HepG2 (cell line): ENCODE measurements at regions not wholly inside any gene's neighbourhood (a gene's known extent, or its start where the extent isn't known, plus 50 kb on each side); places are given as distances from the start of the nearest gene placed in this dataset.

Source experiments
- ATAC-seq: fragments of 200-7000 bp; cut with Tn5 transposase; 3 replicates; pipeline ENCODE4 v1.9.1; 2020; ENCODE audit warnings: mild to moderate bottlenecking, moderate library complexity
- BruUV-seq: library from RNA; stranded (reverse); fragments of 400-500 nt; replicated peaks from 2 replicates; lab custom pipeline; 2021; lab: Mats Ljungman, UMichigan
- CTCF ChIA-PET: fragments of 300-600 bp; formaldehyde crosslinking; extraction: SDS; loops from one replicate; lab custom pipeline; 2021; ENCODE audit warnings: low total read pairs, inconsistent platforms, low intra/inter-chr PET ratio; lab: Yijun Ruan, JAX
- POLR2A ChIA-PET: fragments of 350-600 bp; sonication (Branson Sonifier 250); formaldehyde crosslinking; loops from one replicate; lab custom pipeline; 2020; ENCODE audit warnings: antibody characterized with exemption, inconsistent platforms; lab: Yijun Ruan, JAX
- DNase-seq: peaks from one replicate; pipeline ENCODE4 v3.0.0-alpha.2; 2015; ENCODE audit warnings: low spot score
- FAIRE-seq: peaks from 3 replicates; lab custom pipeline; 2011; peaks lifted over from hg19 to GRCh38; lab: Jason Lieb, UNC
- H2AFZ ChIP-seq: one replicate; pipeline ENCODE4 v1.6.1; 2011; ENCODE audit warnings: low read length, inconsistent platforms
- H3K27ac ChIP-seq: fragments of 300-600 bp; 3 replicates; pipeline ENCODE4 v1.8.0; 2011; ENCODE audit warnings: mixed run types, mild to moderate bottlenecking, mixed read lengths, low read length, inconsistent platforms; ENCODE audit not compliant: insufficient read depth; ENCODE audit errors: extremely low read length
- H3K27me3 ChIP-seq, 2 experiments: fragments of 200-600 bp in 1 of 2; 2 replicates in 1 of 2; 3 replicates in 1 of 2; pipeline versions ENCODE4 v1.6.0 to v1.8.0; 2011; ENCODE audit warnings: low read length in 2 of 2, mild to moderate bottlenecking in 2 of 2, moderate library complexity in 2 of 2, inconsistent platforms in 1 of 2; ENCODE audit not compliant: insufficient read depth in 2 of 2, control insufficient read depth in 1 of 2
- H3K36me3 ChIP-seq, 2 experiments: fragments of 200-600 bp in 1 of 2; replicated peaks in 1 of 2; 2 replicates in 1 of 2; 3 replicates in 1 of 2; pipeline versions ENCODE4 v1.5.1 to v1.8.0; 2011; ENCODE audit warnings: low read length in 2 of 2, inconsistent platforms in 1 of 2; ENCODE audit not compliant: insufficient read depth in 2 of 2, control insufficient read depth in 1 of 2
- H3K4me1 ChIP-seq: 2 replicates; pipeline ENCODE4 v1.5.1; 2012; ENCODE audit warnings: low read length, inconsistent platforms; ENCODE audit not compliant: insufficient read depth
- H3K4me2 ChIP-seq: 2 replicates; pipeline ENCODE4 v1.6.0; 2011; ENCODE audit warnings: low read depth, low read length, inconsistent platforms
- H3K4me3 ChIP-seq, 3 experiments: fragments of 200-600 bp in 1 of 3; sonication (generic), shearing (Covaris generic) in 1 of 3; replicated peaks in 1 of 3; 2 replicates each; pipeline ENCODE4 v1.5.1; 2011 to 2016; ENCODE audit warnings: low read length in 3 of 3, inconsistent platforms in 2 of 3, low read depth in 2 of 3, mild to moderate bottlenecking in 2 of 3, control low read depth in 1 of 3, mixed read lengths in 1 of 3; ENCODE audit not compliant: insufficient read depth in 1 of 3
- H3K79me2 ChIP-seq: one replicate; pipeline ENCODE4 v1.6.1; 2011; ENCODE audit warnings: low read length, inconsistent platforms; ENCODE audit not compliant: insufficient read depth
- H3K9ac ChIP-seq: 2 replicates; pipeline ENCODE4 v1.6.0; 2011; ENCODE audit warnings: mild to moderate bottlenecking, low read depth, low read length, inconsistent platforms; ENCODE audit not compliant: insufficient read depth
- H3K9me3 ChIP-seq: 2 replicates; pipeline ENCODE4 v1.5.1; 2012; ENCODE audit warnings: mild to moderate bottlenecking, low read length
- H4K20me1 ChIP-seq: 2 replicates; pipeline ENCODE4 v1.6.0; 2011; ENCODE audit warnings: inconsistent platforms, mild to moderate bottlenecking, low read length, moderate library complexity; ENCODE audit not compliant: insufficient read depth
- DNMT1 ChIP-seq: sonication (generic); formaldehyde crosslinking; IDR thresholded peaks from 2 replicates; pipeline ENCODE4 v1.5.1; 2020; ENCODE audit warnings: mild to moderate bottlenecking, missing genetic modification reagents
- GTF2F1 ChIP-seq: fragments of 150-350 bp; IDR thresholded peaks from 2 replicates; pipeline ENCODE4 v1.6.1; 2014; ENCODE audit warnings: low read length
- IKZF1 ChIP-seq: fragments of 450-650 bp; IDR thresholded peaks from 2 replicates; pipeline ENCODE4 v1.7.1; 2016
- MIER3 ChIP-seq: IDR thresholded peaks from 2 replicates; pipeline ENCODE4 v1.6.1; 2016; ENCODE audit warnings: missing compliant biosample characterization, borderline replicate concordance
- NFIB ChIP-seq: sonication (generic); formaldehyde crosslinking; IDR thresholded peaks from 2 replicates; pipeline ENCODE4 v1.9.0; 2021; ENCODE audit warnings: missing genetic modification reagents, mild to moderate bottlenecking, borderline replicate concordance
- NONO ChIP-seq, 2 experiments: fragments of 450-650 bp in 1 of 2; sonication (generic) in 1 of 2; formaldehyde crosslinking in 1 of 2; IDR thresholded peaks in 1 of 2; conservative IDR thresholded peaks in 1 of 2; 2 replicates each; pipeline versions ENCODE4 v1.6.1 to v1.8.0; 2017 to 2022; ENCODE audit warnings: mild to moderate bottlenecking in 1 of 2, missing genetic modification reagents in 1 of 2, moderate library complexity in 1 of 2
- SAP130 ChIP-seq: IDR thresholded peaks from 2 replicates; pipeline ENCODE4 v1.6.1; 2016; ENCODE audit warnings: low read depth
- TARDBP ChIP-seq: sonication (generic); formaldehyde crosslinking; IDR thresholded peaks from 2 replicates; pipeline ENCODE4 v1.8.0; 2022; ENCODE audit warnings: mild to moderate bottlenecking, missing genetic modification reagents
- ZNF512B ChIP-seq: sonication (generic); formaldehyde crosslinking; IDR thresholded peaks from 2 replicates; pipeline ENCODE4 v1.5.1; 2020; ENCODE audit warnings: missing genetic modification reagents, mild to moderate bottlenecking, borderline replicate concordance
- ZNF777 ChIP-seq: sonication (generic); formaldehyde crosslinking; IDR thresholded peaks from 2 replicates; pipeline ENCODE4 v1.4.0; 2020; ENCODE audit warnings: missing genetic modification reagents
- whole genome bisulfite sequencing: methylation state at CpG from one replicate; pipeline ENCODE4 v1.1.6; 2017; ENCODE audit warnings: low lambda C conversion rate; 5-methylcytosine and 5-hydroxymethylcytosine counted together
- in situ Hi-C: cut with HindIII; loops from 2 replicates; pipeline ENCODE4 v1.10.0; 2017; ENCODE audit warnings: low pct_unique_long_range_greater_than_20kb; ENCODE audit not compliant: extremely low pct_ligation_motif_present
- intact Hi-C: fragments of 100-400 bp; cut with micrococcal nuclease; formaldehyde crosslinking; loops from one replicate; pipeline ENCODE4 v1.10.0; 2022; ENCODE audit not compliant: unreplicated experiment
- TF ChIP-seq, protein P1 (sequence below): sonication (generic); formaldehyde crosslinking; IDR thresholded peaks from 2 replicates; pipeline ENCODE4 v1.4.0; 2020; ENCODE audit warnings: missing genetic modification reagents; ENCODE audit errors: not compliant biosample characterization

DNA sequence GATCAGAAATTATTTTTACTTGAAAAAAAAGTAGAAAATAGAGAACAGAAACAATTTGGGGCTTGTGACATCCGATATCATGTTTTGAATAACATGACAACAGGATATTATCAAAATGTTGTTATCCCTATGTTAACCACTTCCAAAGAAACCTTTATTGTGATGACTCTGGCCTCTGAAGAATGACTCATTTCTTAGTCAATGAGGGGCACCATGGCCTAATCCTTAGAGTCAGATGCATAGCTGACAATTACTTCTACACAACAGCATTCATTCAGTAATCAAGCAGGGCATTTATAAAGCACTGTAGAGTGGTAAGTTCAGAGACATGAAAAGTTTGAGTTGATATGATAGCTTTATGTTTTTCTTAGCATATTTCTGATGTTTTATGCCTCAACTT, 703.0 kb downstream of the RNF144A start:
- no peaks in the 10 kb centered on the region for H3K79me2 ChIP-seq
- no peak for ATAC-seq
- no peaks in the 10 kb centered on the region for H3K36me3 ChIP-seq
- no peak for TF ChIP-seq IKZF1
- no peak for TF ChIP-seq NFIB (CRISPR knock-in tag)
- TF ChIP-seq TARDBP (CRISPR knock-in tag): no peak
- no peak overlapping the region for H2AFZ ChIP-seq
- H4K20me1 ChIP-seq: no peaks in the 10 kb centered on the region
- H3K4me1 ChIP-seq: no peaks in the 10 kb centered on the region
- no peak overlapping the region for H3K27ac ChIP-seq
- CTCF ChIA-PET: no interaction called here
- WGBS: 0% methylated on average over 1 of the region's 1 CpG
- no peak overlapping the region for H3K9ac ChIP-seq
- DNase-seq: no peak
- H3K4me3 ChIP-seq: no peak overlapping the region
- no peaks in the 10 kb centered on the region for H3K27me3 ChIP-seq
- FAIRE-seq: no peak
- H3K4me2 ChIP-seq: no peak overlapping the region
- intact Hi-C loops (no loop called here), in situ Hi-C loops (no loop called here)
- POLR2A ChIA-PET: no interaction called here
- no peaks in the 10 kb centered on the region for H3K9me3 ChIP-seq
- BruUV-seq: no TSS peak

DNA sequence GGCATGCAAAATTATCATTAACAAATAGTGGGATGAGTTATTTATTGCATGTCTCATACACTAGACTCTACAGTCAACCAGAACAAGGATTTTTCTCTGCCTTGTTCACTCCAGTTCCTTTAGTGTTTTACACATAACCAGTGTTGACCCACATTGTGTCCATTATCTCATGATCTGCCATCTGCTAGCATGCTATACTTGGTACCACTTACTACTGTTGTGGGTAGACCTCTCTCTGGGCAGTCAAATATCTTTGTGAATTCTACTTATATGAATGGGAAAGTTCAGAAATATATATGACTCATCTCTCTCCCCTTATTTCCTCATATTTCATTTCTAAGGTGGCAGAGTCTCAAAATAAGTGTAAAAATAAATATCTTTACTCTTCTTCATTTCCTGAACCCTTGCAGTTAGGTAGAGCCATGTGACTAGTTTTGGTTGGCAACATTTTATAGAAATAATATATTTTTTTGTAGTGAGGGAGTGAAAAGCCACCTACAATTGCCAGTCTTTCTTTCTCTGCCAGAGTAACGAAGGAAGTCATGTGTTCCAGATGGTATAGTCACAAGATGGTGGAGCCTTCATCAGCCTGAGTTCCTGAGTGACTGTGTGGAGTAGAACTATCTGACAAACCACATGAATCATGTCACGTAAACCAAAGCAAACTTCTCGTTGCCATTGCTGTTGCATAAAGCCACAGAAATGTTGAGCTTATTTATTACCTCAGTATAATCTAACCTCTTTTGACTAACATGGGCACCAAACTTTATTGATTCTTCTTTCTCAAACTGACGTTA, 704.0 kb downstream of the RNF144A start:
- intact Hi-C loops (no loop called here), in situ Hi-C loops (no loop called here)
- Histone ChIP-seq H3K36me3 (no peaks in the 10 kb centered on the region), H3K27ac (no peak overlapping the region), H3K9ac (no peak overlapping the region), H3K4me2 (no peak overlapping the region), H4K20me1 (no peaks in the 10 kb centered on the region), H3K4me3 (no peak overlapping the region), H3K9me3 (no peaks in the 10 kb centered on the region), H3K79me2 (no peaks in the 10 kb centered on the region), H3K27me3 (no peaks in the 10 kb centered on the region), H2AFZ (no peak overlapping the region), H3K4me1 (no peaks in the 10 kb centered on the region)
- WGBS: 14% methylated on average over 4 of the region's 4 CpGs
- ChIA-PET CTCF (no interaction called here), POLR2A (no interaction called here)
- FAIRE-seq (no peak), ATAC-seq (no peak), DNase-seq (no peak)
- TF ChIP-seq NONO (IDR thresholded peaks at IDR 0.05) (no peak), NONO (CRISPR knock-in tag; conservative IDR thresholded peaks at IDR 0.05) (no peak), ZNF777 (CRISPR knock-in tag) (no peak), MIER3 (CRISPR knock-in tag) (no peak), ZNF512B (CRISPR knock-in tag) (no peak), DNMT1 (no peak), SAP130 (no peak), GTF2F1 (no peak)
- TF ChIP-seq, protein P1, sequence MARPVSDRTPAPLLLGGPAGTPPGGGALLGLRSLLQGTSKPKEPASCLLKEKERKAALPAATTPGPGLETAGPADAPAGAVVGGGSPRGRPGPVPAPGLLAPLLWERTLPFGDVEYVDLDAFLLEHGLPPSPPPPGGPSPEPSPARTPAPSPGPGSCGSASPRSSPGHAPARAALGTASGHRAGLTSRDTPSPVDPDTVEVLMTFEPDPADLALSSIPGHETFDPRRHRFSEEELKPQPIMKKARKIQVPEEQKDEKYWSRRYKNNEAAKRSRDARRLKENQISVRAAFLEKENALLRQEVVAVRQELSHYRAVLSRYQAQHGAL (CRISPR knock-in tag): no peak
- no TSS peak for BruUV-seq
